NT2/D1 (cell line): ENCODE measurements at regions not wholly inside any gene's neighbourhood (a gene's known extent, or its start where the extent isn't known, plus 50 kb on each side); places are given as distances from the start of the nearest gene placed in this dataset.

Experiments
- DNase-seq: peaks from one replicate; pipeline ENCODE4 v3.0.0-alpha.2; 2011; ENCODE audit warnings: low read depth, low spot score
- H3K27me3 ChIP-seq: 2 replicates; pipeline ENCODE4 v1.6.0; 2011; ENCODE audit warnings: mild to moderate bottlenecking; ENCODE audit not compliant: insufficient read length, insufficient read depth
- H3K36me3 ChIP-seq: 2 replicates; pipeline ENCODE4 v1.6.1; 2011; ENCODE audit warnings: mild to moderate bottlenecking, low read length, mixed read lengths; ENCODE audit not compliant: insufficient read depth, insufficient read length
- H3K4me1 ChIP-seq: 2 replicates; pipeline ENCODE4 v1.5.1; 2011; ENCODE audit not compliant: insufficient read depth, insufficient read length
- H3K4me3 ChIP-seq: 2 replicates; pipeline ENCODE4 v1.5.1; 2011; ENCODE audit warnings: low read depth; ENCODE audit not compliant: insufficient read length
- H3K9ac ChIP-seq: 2 replicates; pipeline ENCODE4 v1.6.0; 2011; ENCODE audit warnings: low read depth; ENCODE audit not compliant: insufficient read length
- H3K9me3 ChIP-seq: 2 replicates; pipeline ENCODE4 v1.5.1; 2011; ENCODE audit warnings: mild to moderate bottlenecking, low read length; ENCODE audit not compliant: insufficient read depth
- SUZ12 ChIP-seq: IDR thresholded peaks from 2 replicates; pipeline ENCODE4 v1.6.1; 2011; ENCODE audit not compliant: insufficient read length, insufficient read depth; ENCODE audit errors: extremely low read depth
- YY1 ChIP-seq: IDR thresholded peaks from 2 replicates; pipeline ENCODE4 v1.6.1; 2011; ENCODE audit not compliant: insufficient read length, insufficient read depth
- ZNF274 ChIP-seq: IDR thresholded peaks from 2 replicates; pipeline ENCODE4 v1.6.1; 2011; ENCODE audit warnings: mild to moderate bottlenecking, low read depth, low read length

GRCh38 chr1:193473932-193474331 is 287.5 kb upstream of the B3GALT2 start:
- no peak for DNase-seq
- no peaks in the 10 kb centered on the region for H3K4me1 ChIP-seq
- no peak for TF ChIP-seq ZNF274
- no peak for TF ChIP-seq SUZ12
- no peak for TF ChIP-seq YY1

DNA sequence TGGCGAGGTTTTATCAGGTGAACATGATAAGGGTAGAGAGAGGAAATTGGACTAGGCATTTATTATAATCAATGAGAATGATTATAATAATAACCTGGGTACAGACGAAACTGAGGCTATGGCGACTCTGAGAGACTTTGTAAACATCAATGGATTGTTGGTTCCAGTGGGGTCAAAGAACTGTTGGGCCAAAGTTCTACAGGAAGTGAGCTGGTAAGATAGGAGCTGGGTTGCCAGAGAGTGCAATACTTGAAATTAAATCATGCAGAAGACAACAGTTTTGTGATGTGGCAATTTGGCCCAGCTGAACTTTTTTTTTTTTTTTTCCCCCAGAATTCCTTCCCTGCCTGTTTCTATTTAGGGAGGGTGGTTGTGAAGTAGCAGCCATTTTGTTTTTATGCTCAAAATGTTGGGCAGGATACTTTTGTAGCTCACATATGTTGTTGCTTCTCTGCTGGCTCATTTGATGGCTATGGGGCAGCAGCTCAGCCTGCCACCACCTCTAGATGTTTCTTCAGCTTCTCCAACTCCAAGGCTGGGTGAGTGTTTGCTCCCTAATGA is 286.5 kb upstream of the B3GALT2 start:
- Histone ChIP-seq H3K27me3 (no peaks in the 10 kb centered on the region), H3K9me3 (no peaks in the 10 kb centered on the region), H3K4me3 (no peak overlapping the region), H3K36me3 (no peaks in the 10 kb centered on the region), H3K4me1 (no peaks in the 10 kb centered on the region), H3K9ac (no peak overlapping the region)
- no peak for TF ChIP-seq SUZ12
- no peak for TF ChIP-seq ZNF274
- TF ChIP-seq YY1 = no peak
- DNase-seq = no peak

More at GRCh38 chr1:193473932-193474331, 287.5 kb upstream of the B3GALT2 start:
- H3K4me3 ChIP-seq = no peak overlapping the region
- H3K36me3 ChIP-seq = no peaks in the 10 kb centered on the region
- H3K27me3 ChIP-seq = no peaks in the 10 kb centered on the region
- H3K9ac ChIP-seq = no peak overlapping the region
- no peaks in the 10 kb centered on the region for H3K9me3 ChIP-seq

DNA sequence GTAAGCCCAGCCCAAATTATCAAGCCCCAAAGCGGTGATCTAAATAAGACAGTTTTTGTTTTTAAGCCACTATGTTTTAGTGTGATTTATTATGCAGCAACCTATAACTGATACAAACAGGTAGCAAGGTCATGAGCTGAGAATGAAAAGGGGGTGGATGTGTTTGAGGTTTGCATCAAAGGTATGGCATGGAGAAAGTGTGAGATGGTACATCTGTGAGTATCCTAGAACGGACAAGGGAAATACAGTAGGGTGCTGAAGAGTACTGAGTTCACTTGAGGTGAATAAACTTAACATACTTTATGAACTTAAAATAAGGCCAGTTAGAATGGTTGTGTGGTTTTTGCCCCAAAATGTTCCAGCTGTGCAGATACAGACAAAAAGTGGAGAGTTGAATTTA is 286.0 kb upstream of the B3GALT2 start:
- no peak overlapping the region for H3K9ac ChIP-seq
- H3K4me3 ChIP-seq = no peak overlapping the region
- no peak for DNase-seq
- H3K36me3 ChIP-seq = no peaks in the 10 kb centered on the region
- no peaks in the 10 kb centered on the region for H3K4me1 ChIP-seq
- H3K9me3 ChIP-seq = no peaks in the 10 kb centered on the region
- TF ChIP-seq SUZ12 = no peak
- TF ChIP-seq ZNF274 = no peak
- no peak for TF ChIP-seq YY1
- no peaks in the 10 kb centered on the region for H3K27me3 ChIP-seq

DNA sequence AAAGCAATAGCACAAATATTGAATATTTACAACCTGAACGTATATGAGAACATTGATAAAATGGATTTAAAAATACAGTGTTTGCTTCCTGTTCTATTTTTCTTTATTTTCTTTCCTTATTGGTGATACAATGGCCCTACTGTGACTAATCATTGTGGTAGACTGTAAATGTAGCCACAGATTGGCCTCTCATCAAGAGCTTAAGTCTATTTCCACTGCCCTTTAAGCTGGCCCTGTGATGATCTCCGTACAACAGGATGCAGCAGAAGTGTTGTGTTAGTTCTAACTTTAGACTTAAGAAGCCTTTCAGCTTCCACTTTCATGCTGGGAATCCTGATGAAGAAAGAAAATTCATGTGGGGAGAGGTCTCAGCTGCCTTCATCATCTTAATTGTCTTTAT is 285.6 kb upstream of the B3GALT2 start:
- TF ChIP-seq YY1 (no peak), SUZ12 (no peak), ZNF274 (no peak)
- H3K9ac ChIP-seq = no peak overlapping the region
- H3K27me3 ChIP-seq = no peaks in the 10 kb centered on the region
- no peaks in the 10 kb centered on the region for H3K9me3 ChIP-seq
- DNase-seq = no peak
- H3K36me3 ChIP-seq = no peaks in the 10 kb centered on the region
- H3K4me3 ChIP-seq = no peak overlapping the region
- H3K4me1 ChIP-seq = no peaks in the 10 kb centered on the region

GRCh38 chr1:193463326-193463932 is 277.0 kb upstream of the B3GALT2 start:
- Histone ChIP-seq H3K4me1 (no peaks in the 10 kb centered on the region), H3K27me3 (no peaks in the 10 kb centered on the region), H3K4me3 (no peak overlapping the region), H3K36me3 (no peaks in the 10 kb centered on the region), H3K9me3 (no peaks in the 10 kb centered on the region), H3K9ac (no peak overlapping the region)
- no peak for DNase-seq
- no peak for TF ChIP-seq SUZ12
- no peak for TF ChIP-seq YY1
- TF ChIP-seq ZNF274 = no peak

- no peak for TF ChIP-seq ZNF274
- no peak for TF ChIP-seq SUZ12
- no peak for TF ChIP-seq YY1
- H3K4me3 ChIP-seq = no peak overlapping the region
- no peaks in the 10 kb centered on the region for H3K27me3 ChIP-seq
- no peak overlapping the region for H3K9ac ChIP-seq
- no peaks in the 10 kb centered on the region for H3K9me3 ChIP-seq
- peak; percentile 15 for DNase-seq
- no peaks in the 10 kb centered on the region for H3K4me1 ChIP-seq
- no peaks in the 10 kb centered on the region for H3K36me3 ChIP-seq
These were observed 276.4 kb upstream of the B3GALT2 start for GRCh38 chr1:193462629-193463320.

- Histone ChIP-seq H3K27me3 (no peaks in the 10 kb centered on the region), H3K9ac (no peak overlapping the region), H3K36me3 (no peaks in the 10 kb centered on the region), H3K9me3 (no peaks in the 10 kb centered on the region), H3K4me1 (no peaks in the 10 kb centered on the region), H3K4me3 (no peak overlapping the region)
- DNase-seq = no peak
- TF ChIP-seq YY1 (no peak), ZNF274 (no peak), SUZ12 (no peak)
These were observed 272.2 kb upstream of the B3GALT2 start for GRCh38 chr1:193458628-193459027.
